HCT116 (cell line): ENCODE measurements at regions not wholly inside any gene's neighbourhood (a gene's known extent, or its start where the extent isn't known, plus 50 kb on each side); places are given as distances from the start of the nearest gene placed in this dataset.

Experiments used
- ATAC-seq: fragments of 200-7000 bp; cut with Tn5 transposase; 2 replicates; pipeline ENCODE4 v1.9.1; 2020; ENCODE audit warnings: mild to moderate bottlenecking, moderate library complexity
- BruUV-seq: library from RNA; stranded (reverse); fragments of 400-500 nt; replicated peaks from 2 replicates; lab custom pipeline; 2021; lab: Mats Ljungman, UMichigan
- CTCF ChIA-PET: fragments of 300-600 bp; sonication (Branson Sonifier 250); formaldehyde crosslinking; loops from one replicate; lab custom pipeline; 2021; ENCODE audit warnings: antibody characterized with exemption; lab: Charles Lee
- POLR2A ChIA-PET: fragments of 300-600, 350-600 bp; sonication (Branson Sonifier 250); formaldehyde crosslinking; loops from one replicate; lab custom pipeline; 2021; ENCODE audit warnings: antibody characterized with exemption; lab: Charles Lee
- RAD21 ChIA-PET, 2 experiments: fragments of 300-600 bp; sonication (Branson Sonifier 250); formaldehyde crosslinking; loops; one replicate each; lab custom pipeline; 2023; ENCODE audit warnings: low total read pairs in 2 of 2; ENCODE audit not compliant: uncharacterized antibody in 2 of 2, unreplicated experiment in 2 of 2, low non-redundant PET in 1 of 2; lab: Charles Lee
- DNase-seq: peaks from one replicate; pipeline ENCODE4 v3.0.0-alpha.2; 2010; ENCODE audit warnings: low read depth, low spot score
- H2AFZ ChIP-seq: fragments of 200-600 bp; shearing (Covaris generic), sonication (generic); 2 replicates; pipeline ENCODE4 v1.6.1; 2017; ENCODE audit warnings: low read depth, mixed run types, mixed read lengths, antibody characterized with exemption, low read length; ENCODE audit not compliant: poor library complexity, severe bottlenecking
- H3K27ac ChIP-seq: 2 replicates; pipeline ENCODE4 v1.5.1; 2012; ENCODE audit warnings: low read depth, low read length
- H3K27me3 ChIP-seq: fragments of 200-600 bp; sonication (generic); 2 replicates; pipeline ENCODE4 v1.6.1; 2016; ENCODE audit warnings: mixed run types, low read length, mixed read lengths; ENCODE audit not compliant: insufficient read depth
- H3K36me3 ChIP-seq, 2 experiments: fragments of 200-500 bp in 1 of 2; fragments of 200-600 bp in 1 of 2; sonication (Bioruptor generic) in 1 of 2; sonication (generic) in 1 of 2; 2 replicates each; pipeline versions ENCODE4 v1.5.1 to v1.6.1; 2014 to 2016; ENCODE audit warnings: low read length in 2 of 2, inconsistent platforms in 1 of 2, mixed read lengths in 1 of 2, mixed run types in 1 of 2; ENCODE audit not compliant: insufficient read depth in 2 of 2, control insufficient read depth in 1 of 2
- H3K4me1 ChIP-seq, 2 experiments: fragments of 200-600 bp in 1 of 2; sonication (generic) in 1 of 2; 2 replicates each; pipeline versions ENCODE4 v1.5.1 to v1.6.1; 2012 to 2017; ENCODE audit warnings: low read length in 2 of 2, inconsistent platforms in 1 of 2, mild to moderate bottlenecking in 1 of 2, mixed read lengths in 1 of 2, mixed run types in 1 of 2, moderate library complexity in 1 of 2; ENCODE audit not compliant: insufficient read depth in 2 of 2, control insufficient read depth in 1 of 2
- H3K4me2 ChIP-seq: fragments of 200-600 bp; sonication (generic); 2 replicates; pipeline ENCODE4 v1.6.1; 2017; ENCODE audit warnings: mixed run types, low read length, mixed read lengths
- H3K4me3 ChIP-seq, 2 experiments: fragments of 200-600 bp in 1 of 2; sonication (generic) in 1 of 2; replicated peaks in 1 of 2; 2 replicates each; pipeline ENCODE4 v1.5.1; 2011 to 2016; ENCODE audit warnings: low read length in 2 of 2, control low read depth in 1 of 2, low read depth in 1 of 2, mild to moderate bottlenecking in 1 of 2, mixed read lengths in 1 of 2, mixed run types in 1 of 2
- H3K79me2 ChIP-seq: fragments of 200-600 bp; sonication (generic); 2 replicates; pipeline ENCODE4 v1.6.1; 2017; ENCODE audit warnings: mild to moderate bottlenecking, mixed run types, low read length, moderate library complexity, mixed read lengths; ENCODE audit not compliant: insufficient read depth
- H3K9ac ChIP-seq: fragments of 200-600 bp; sonication (generic); 2 replicates; pipeline ENCODE4 v1.6.1; 2016; ENCODE audit warnings: low read length, mixed read lengths
- H3K9me2 ChIP-seq: fragments of 200-600 bp; sonication (generic), shearing (Covaris generic); 2 replicates; pipeline ENCODE4 v1.6.1; 2017; ENCODE audit warnings: mixed run types, mild to moderate bottlenecking, moderate library complexity; ENCODE audit not compliant: insufficient read depth
- H3K9me3 ChIP-seq, 2 experiments: fragments of 200-500 bp in 1 of 2; fragments of 200-600 bp in 1 of 2; sonication (Bioruptor generic) in 1 of 2; sonication (generic) in 1 of 2; 2 replicates each; pipeline ENCODE4 v1.6.1; 2014 to 2017; ENCODE audit warnings: low read length in 2 of 2, mixed read lengths in 2 of 2, inconsistent platforms in 1 of 2, low read depth in 1 of 2, mild to moderate bottlenecking in 1 of 2, mixed run types in 1 of 2, moderate library complexity in 1 of 2; ENCODE audit not compliant: control insufficient read depth in 1 of 2, insufficient read depth in 1 of 2
- H4K20me1 ChIP-seq: fragments of 200-600 bp; sonication (generic), shearing (Covaris generic); 2 replicates; pipeline ENCODE4 v1.6.1; 2017; ENCODE audit warnings: mixed run types, mild to moderate bottlenecking, moderate library complexity; ENCODE audit not compliant: insufficient read depth
- CBX3 ChIP-seq: IDR thresholded peaks from 2 replicates; pipeline ENCODE4 v1.6.1; 2012; ENCODE audit warnings: low read depth
- CEBPB ChIP-seq: IDR thresholded peaks from 2 replicates; pipeline ENCODE4 v1.6.1; 2012; ENCODE audit warnings: low read depth
- EGR1 ChIP-seq: IDR thresholded peaks from 2 replicates; pipeline ENCODE4 v1.6.1; 2012; ENCODE audit warnings: low read depth
- EZH2 ChIP-seq: fragments of 200-600 bp; sonication (generic); IDR thresholded peaks from 2 replicates; pipeline ENCODE4 v1.6.1; 2017; ENCODE audit warnings: antibody characterized with exemption, mixed run types
- EZH2phosphoT487 ChIP-seq: fragments of 200-600 bp; IDR thresholded peaks from 2 replicates; pipeline ENCODE4 v1.6.1; 2018; ENCODE audit warnings: antibody characterized with exemption, borderline replicate concordance
- FOSL1 ChIP-seq: IDR thresholded peaks from 2 replicates; pipeline ENCODE4 v1.6.1; 2012; ENCODE audit warnings: low read depth
- JUND ChIP-seq: IDR thresholded peaks from 2 replicates; pipeline ENCODE4 v1.6.1; 2012
- POLR2A ChIP-seq: IDR thresholded peaks from 2 replicates; pipeline ENCODE4 v1.7.0; 2011; ENCODE audit warnings: borderline replicate concordance; ENCODE audit not compliant: insufficient read depth, insufficient read length; ENCODE audit errors: extremely low read depth
- POLR2AphosphoS5 ChIP-seq: IDR thresholded peaks from 2 replicates; pipeline ENCODE4 v1.6.1; 2011; ENCODE audit warnings: mild to moderate bottlenecking, low read depth, low read length, moderate library complexity
- RAD21 ChIP-seq: IDR thresholded peaks from 2 replicates; pipeline ENCODE4 v1.6.1; 2012; ENCODE audit warnings: low read depth, mild to moderate bottlenecking
- SIN3A ChIP-seq: IDR thresholded peaks from 2 replicates; pipeline ENCODE4 v1.6.1; 2012; ENCODE audit warnings: low read depth
- SP1 ChIP-seq: IDR thresholded peaks from 2 replicates; pipeline ENCODE4 v1.6.1; 2012; ENCODE audit warnings: low read depth
- SRF ChIP-seq: IDR thresholded peaks from 2 replicates; pipeline ENCODE4 v1.6.1; 2012; ENCODE audit warnings: low read depth
- TCF7L2 ChIP-seq: IDR thresholded peaks from 2 replicates; pipeline ENCODE4 v1.7.0; 2011; ENCODE audit warnings: borderline replicate concordance, inconsistent platforms; ENCODE audit not compliant: insufficient read depth, insufficient read length; ENCODE audit errors: extremely low read depth
- YY1 ChIP-seq: IDR thresholded peaks from 2 replicates; pipeline ENCODE4 v1.6.1; 2011; ENCODE audit warnings: low read length, low read depth, moderate library complexity, mild to moderate bottlenecking; ENCODE audit not compliant: insufficient replicate concordance; ENCODE audit errors: extremely low read depth
- ZFX ChIP-seq: fragments of 450-650 bp; IDR thresholded peaks from 2 replicates; pipeline ENCODE4 v1.6.1; 2017
- intact Hi-C: fragments of 100-400 bp; cut with micrococcal nuclease; formaldehyde crosslinking; loops from 2 replicates; pipeline ENCODE4 v1.10.0; 2022
- TF ChIP-seq, protein P1 (sequence below): IDR thresholded peaks from 2 replicates; pipeline ENCODE4 v1.6.1; 2012; ENCODE audit warnings: low read depth
- TF ChIP-seq, protein P2 (sequence below), 3 experiments: fragments of 200-600 bp in 1 of 3; sonication (generic) in 1 of 3; IDR thresholded peaks in 2 of 3; conservative IDR thresholded peaks in 1 of 3; 2 replicates each; pipeline ENCODE4 v1.5.1; 2012 to 2017; ENCODE audit warnings: low read depth in 2 of 3, low read length in 2 of 3, antibody characterized with exemption in 1 of 3, borderline replicate concordance in 1 of 3, control low read depth in 1 of 3, mild to moderate bottlenecking in 1 of 3, mixed read lengths in 1 of 3, mixed run types in 1 of 3, moderate library complexity in 1 of 3; ENCODE audit not compliant: insufficient read depth in 1 of 3
- TF ChIP-seq, protein P3 (sequence below): IDR thresholded peaks from 2 replicates; pipeline ENCODE4 v1.6.1; 2011; ENCODE audit warnings: mild to moderate bottlenecking, low read length, moderate library complexity; ENCODE audit not compliant: insufficient replicate concordance; ENCODE audit errors: extremely low read depth

DNA sequence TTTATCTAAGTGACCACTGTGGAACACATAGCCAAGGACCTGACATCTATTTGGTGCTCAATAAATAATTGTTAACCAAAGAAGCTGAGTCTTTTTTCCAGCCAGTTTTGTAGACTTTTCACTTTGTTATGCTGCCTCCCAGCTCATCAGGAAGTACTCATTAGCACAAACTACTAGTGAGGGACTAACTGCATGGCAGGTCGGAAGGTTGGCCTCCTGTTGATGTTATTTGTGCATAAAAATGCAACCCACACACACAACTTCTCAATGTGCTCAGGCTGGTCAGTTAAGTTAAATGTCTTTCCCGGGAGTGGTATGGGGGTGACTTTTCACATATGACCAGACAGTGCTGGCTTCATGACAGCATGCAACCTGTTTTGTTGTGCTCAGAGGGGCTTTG, 263.0 kb upstream of the TOPAZ1 start:
- intact Hi-C loops, result no loop called here
- H3K36me3 ChIP-seq, result no peaks in the 10 kb centered on the region

More for the DNA sequence above, 263.0 kb upstream of the TOPAZ1 start:
- ChIA-PET CTCF (no interaction called here), RAD21 (no interaction called here), POLR2A (no interaction called here)
- no peak for DNase-seq
- no peak overlapping the region for H3K4me2 ChIP-seq
- no peaks in the 10 kb centered on the region for H3K79me2 ChIP-seq
- H3K4me1 ChIP-seq, result no peaks in the 10 kb centered on the region
- H3K4me3 ChIP-seq, result no peak overlapping the region
- no TSS peak for BruUV-seq
- no peaks in the 10 kb centered on the region for H4K20me1 ChIP-seq
- no peak for ATAC-seq
- H2AFZ ChIP-seq, result no peak overlapping the region
- H3K27me3 ChIP-seq, result no peaks in the 10 kb centered on the region
- no peaks in the 10 kb centered on the region for H3K9me2 ChIP-seq
- TF ChIP-seq YY1 (no peak), SRF (no peak), CBX3 (no peak), EZH2 (no peak), SIN3A (no peak), CEBPB (no peak), SP1 (no peak), EGR1 (no peak), JUND (no peak), RAD21 (no peak), TCF7L2 (no peak), EZH2phosphoT487 (no peak), POLR2A (no peak), ZFX (no peak), FOSL1 (no peak), POLR2AphosphoS5 (no peak)
- TF ChIP-seq, protein P1, sequence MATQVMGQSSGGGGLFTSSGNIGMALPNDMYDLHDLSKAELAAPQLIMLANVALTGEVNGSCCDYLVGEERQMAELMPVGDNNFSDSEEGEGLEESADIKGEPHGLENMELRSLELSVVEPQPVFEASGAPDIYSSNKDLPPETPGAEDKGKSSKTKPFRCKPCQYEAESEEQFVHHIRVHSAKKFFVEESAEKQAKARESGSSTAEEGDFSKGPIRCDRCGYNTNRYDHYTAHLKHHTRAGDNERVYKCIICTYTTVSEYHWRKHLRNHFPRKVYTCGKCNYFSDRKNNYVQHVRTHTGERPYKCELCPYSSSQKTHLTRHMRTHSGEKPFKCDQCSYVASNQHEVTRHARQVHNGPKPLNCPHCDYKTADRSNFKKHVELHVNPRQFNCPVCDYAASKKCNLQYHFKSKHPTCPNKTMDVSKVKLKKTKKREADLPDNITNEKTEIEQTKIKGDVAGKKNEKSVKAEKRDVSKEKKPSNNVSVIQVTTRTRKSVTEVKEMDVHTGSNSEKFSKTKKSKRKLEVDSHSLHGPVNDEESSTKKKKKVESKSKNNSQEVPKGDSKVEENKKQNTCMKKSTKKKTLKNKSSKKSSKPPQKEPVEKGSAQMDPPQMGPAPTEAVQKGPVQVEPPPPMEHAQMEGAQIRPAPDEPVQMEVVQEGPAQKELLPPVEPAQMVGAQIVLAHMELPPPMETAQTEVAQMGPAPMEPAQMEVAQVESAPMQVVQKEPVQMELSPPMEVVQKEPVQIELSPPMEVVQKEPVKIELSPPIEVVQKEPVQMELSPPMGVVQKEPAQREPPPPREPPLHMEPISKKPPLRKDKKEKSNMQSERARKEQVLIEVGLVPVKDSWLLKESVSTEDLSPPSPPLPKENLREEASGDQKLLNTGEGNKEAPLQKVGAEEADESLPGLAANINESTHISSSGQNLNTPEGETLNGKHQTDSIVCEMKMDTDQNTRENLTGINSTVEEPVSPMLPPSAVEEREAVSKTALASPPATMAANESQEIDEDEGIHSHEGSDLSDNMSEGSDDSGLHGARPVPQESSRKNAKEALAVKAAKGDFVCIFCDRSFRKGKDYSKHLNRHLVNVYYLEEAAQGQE, result no peak
- TF ChIP-seq, protein P2, sequence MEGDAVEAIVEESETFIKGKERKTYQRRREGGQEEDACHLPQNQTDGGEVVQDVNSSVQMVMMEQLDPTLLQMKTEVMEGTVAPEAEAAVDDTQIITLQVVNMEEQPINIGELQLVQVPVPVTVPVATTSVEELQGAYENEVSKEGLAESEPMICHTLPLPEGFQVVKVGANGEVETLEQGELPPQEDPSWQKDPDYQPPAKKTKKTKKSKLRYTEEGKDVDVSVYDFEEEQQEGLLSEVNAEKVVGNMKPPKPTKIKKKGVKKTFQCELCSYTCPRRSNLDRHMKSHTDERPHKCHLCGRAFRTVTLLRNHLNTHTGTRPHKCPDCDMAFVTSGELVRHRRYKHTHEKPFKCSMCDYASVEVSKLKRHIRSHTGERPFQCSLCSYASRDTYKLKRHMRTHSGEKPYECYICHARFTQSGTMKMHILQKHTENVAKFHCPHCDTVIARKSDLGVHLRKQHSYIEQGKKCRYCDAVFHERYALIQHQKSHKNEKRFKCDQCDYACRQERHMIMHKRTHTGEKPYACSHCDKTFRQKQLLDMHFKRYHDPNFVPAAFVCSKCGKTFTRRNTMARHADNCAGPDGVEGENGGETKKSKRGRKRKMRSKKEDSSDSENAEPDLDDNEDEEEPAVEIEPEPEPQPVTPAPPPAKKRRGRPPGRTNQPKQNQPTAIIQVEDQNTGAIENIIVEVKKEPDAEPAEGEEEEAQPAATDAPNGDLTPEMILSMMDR (IDR thresholded peaks at IDR 0.05 in 2 of 3, conservative IDR thresholded peaks at IDR 0.05 in 1 of 3; ENCODE audit: borderline replicate concordance in 1 of 3, insufficient read depth in 1 of 3, low read depth in 2 of 3, low read length in 2 of 3), result no peak
- TF ChIP-seq, protein P3, sequence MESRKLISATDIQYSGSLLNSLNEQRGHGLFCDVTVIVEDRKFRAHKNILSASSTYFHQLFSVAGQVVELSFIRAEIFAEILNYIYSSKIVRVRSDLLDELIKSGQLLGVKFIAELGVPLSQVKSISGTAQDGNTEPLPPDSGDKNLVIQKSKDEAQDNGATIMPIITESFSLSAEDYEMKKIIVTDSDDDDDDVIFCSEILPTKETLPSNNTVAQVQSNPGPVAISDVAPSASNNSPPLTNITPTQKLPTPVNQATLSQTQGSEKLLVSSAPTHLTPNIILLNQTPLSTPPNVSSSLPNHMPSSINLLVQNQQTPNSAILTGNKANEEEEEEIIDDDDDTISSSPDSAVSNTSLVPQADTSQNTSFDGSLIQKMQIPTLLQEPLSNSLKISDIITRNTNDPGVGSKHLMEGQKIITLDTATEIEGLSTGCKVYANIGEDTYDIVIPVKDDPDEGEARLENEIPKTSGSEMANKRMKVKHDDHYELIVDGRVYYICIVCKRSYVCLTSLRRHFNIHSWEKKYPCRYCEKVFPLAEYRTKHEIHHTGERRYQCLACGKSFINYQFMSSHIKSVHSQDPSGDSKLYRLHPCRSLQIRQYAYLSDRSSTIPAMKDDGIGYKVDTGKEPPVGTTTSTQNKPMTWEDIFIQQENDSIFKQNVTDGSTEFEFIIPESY, result no peak
- H3K9ac ChIP-seq, result no peak overlapping the region
- no peak overlapping the region for H3K27ac ChIP-seq
- no peaks in the 10 kb centered on the region for H3K9me3 ChIP-seq
